PC-9 (cell line): ENCODE measurements at regions not wholly inside any gene's neighbourhood (a gene's known extent, or its start where the extent isn't known, plus 50 kb on each side); places are given as distances from the start of the nearest gene placed in this dataset.

Source experiments
- BruUV-seq: library from RNA; stranded (reverse); fragments of 400-500 nt; replicated peaks from 2 replicates; lab custom pipeline; 2021; lab: Mats Ljungman, UMichigan
- CTCF ChIA-PET: fragments of 300-600 bp; sonication (Branson Sonifier 250); formaldehyde crosslinking; loops from one replicate; lab custom pipeline; 2022; ENCODE audit warnings: antibody characterized with exemption; lab: Charles Lee
- POLR2A ChIA-PET: fragments of 300-600 bp; sonication (Branson Sonifier 250); formaldehyde crosslinking; loops from one replicate; lab custom pipeline; 2022; ENCODE audit warnings: antibody characterized with exemption; ENCODE audit not compliant: unreplicated experiment; lab: Charles Lee
- DNase-seq, 2 experiments: peaks; one replicate each; pipeline versions ENCODE4 v3.0.0 to v3.0.0-alpha.2; 2015 to 2022; ENCODE audit warnings: mixed read lengths in 1 of 2
- H2AFZ ChIP-seq: fragments of 200-600 bp; sonication (generic); 2 replicates; pipeline ENCODE4 v1.8.1; 2017; ENCODE audit warnings: antibody characterized with exemption
- H3F3A ChIP-seq: fragments of 200-600 bp; sonication (generic); 2 replicates; pipeline ENCODE4 v1.8.1; 2017; ENCODE audit warnings: antibody characterized with exemption, mild to moderate bottlenecking, low read depth; ENCODE audit not compliant: insufficient read depth
- H3K27ac ChIP-seq: fragments of 200-600 bp; sonication (generic); 2 replicates; pipeline ENCODE4 v1.6.1; 2016; ENCODE audit warnings: mixed run types
- H3K27me3 ChIP-seq: fragments of 200-600 bp; sonication (generic); 2 replicates; pipeline ENCODE4 v1.6.1; 2016; ENCODE audit warnings: low read depth, mixed run types; ENCODE audit not compliant: insufficient read depth
- H3K36me3 ChIP-seq: fragments of 200-600 bp; sonication (generic); 2 replicates; pipeline ENCODE4 v1.6.1; 2016; ENCODE audit warnings: low read depth, mixed run types
- H3K4me1 ChIP-seq: fragments of 200-600 bp; sonication (generic); replicated peaks from 2 replicates; pipeline ENCODE4 v1.6.1; 2016; ENCODE audit warnings: mixed run types; ENCODE audit not compliant: insufficient read depth
- H3K4me2 ChIP-seq: fragments of 200-600 bp; sonication (generic); 2 replicates; pipeline ENCODE4 v1.6.1; 2017; ENCODE audit warnings: mixed run types
- H3K4me3 ChIP-seq: fragments of 200-600 bp; sonication (generic); 2 replicates; pipeline ENCODE4 v1.6.1; 2016; ENCODE audit warnings: mixed run types
- H3K79me2 ChIP-seq: fragments of 200-600 bp; sonication (generic); 2 replicates; pipeline ENCODE4 v1.6.1; 2017; ENCODE audit warnings: low read depth, mixed run types
- H3K9me2 ChIP-seq: fragments of 200-600 bp; sonication (generic); 2 replicates; pipeline ENCODE4 v1.8.1; 2017; ENCODE audit warnings: mild to moderate bottlenecking; ENCODE audit not compliant: insufficient read depth
- H3K9me3 ChIP-seq: fragments of 200-600 bp; sonication (generic); 2 replicates; pipeline ENCODE4 v1.8.1; 2016; ENCODE audit warnings: low read depth; ENCODE audit not compliant: insufficient read depth
- H4K20me1 ChIP-seq: fragments of 200-600 bp; sonication (generic); 2 replicates; pipeline ENCODE4 v1.8.1; 2017; ENCODE audit not compliant: insufficient read depth
- CTCF ChIP-seq: fragments of 200-600 bp; sonication (generic); conservative IDR thresholded peaks from 2 replicates; pipeline ENCODE4 v1.6.1; 2017; ENCODE audit warnings: mixed run types, antibody characterized with exemption, mild to moderate bottlenecking, moderate library complexity
- EZH2 ChIP-seq: fragments of 200-600 bp; sonication (generic); IDR thresholded peaks from 2 replicates; pipeline ENCODE4 v1.8.0; 2017; ENCODE audit warnings: antibody characterized with exemption, low read depth
- intact Hi-C: fragments of 100-400 bp; cut with micrococcal nuclease; formaldehyde crosslinking; loops from one replicate; pipeline ENCODE4 v1.10.0; 2022; ENCODE audit not compliant: unreplicated experiment

GRCh38 chr17:62882878-62883277 lies 74.8 kb upstream of the MARCHF10 start:
- Histone ChIP-seq H3K4me3 (no peak overlapping the region), H2AFZ (no peak overlapping the region), H3K27me3 (no peaks in the 10 kb centered on the region), H3K79me2 (no peaks in the 10 kb centered on the region), H3F3A (peaks cover 6% of the 10 kb centered on the region; the same call in 1 of the 2 replicates), H4K20me1 (no peaks in the 10 kb centered on the region), H3K4me2 (no peak overlapping the region), H3K9me3 (0 out of 2 replicates have a peak, but pooled peaks cover 3% of the 10 kb centered on the region), H3K27ac (no peak overlapping the region), H3K36me3 (no peaks in the 10 kb centered on the region), H3K9me2 (no peaks in the 10 kb centered on the region), H3K4me1 (peaks cover 9% of the 10 kb centered on the region)
- intact Hi-C loops: no loop called here
- no TSS peak for BruUV-seq
- DNase-seq: no peak
- TF ChIP-seq CTCF: no peak
- TF ChIP-seq EZH2: no peak
- ChIA-PET CTCF (no interaction called here), POLR2A (no interaction called here)

- Histone ChIP-seq H3K4me2 (no peak overlapping the region), H3K27ac (no peak overlapping the region), H3K79me2 (no peaks in the 10 kb centered on the region), H3K4me1 (peaks cover 10% of the 10 kb centered on the region), H3K4me3 (no peak overlapping the region), H3K9me3 (0 out of 2 replicates have a peak, but pooled peaks cover 3% of the 10 kb centered on the region), H3F3A (peaks cover 7% of the 10 kb centered on the region), H2AFZ (no peak overlapping the region), H3K27me3 (no peaks in the 10 kb centered on the region), H3K9me2 (no peaks in the 10 kb centered on the region), H4K20me1 (no peaks in the 10 kb centered on the region), H3K36me3 (no peaks in the 10 kb centered on the region)
- intact Hi-C loops: no loop called here
- no peak for DNase-seq
- ChIA-PET CTCF (no interaction called here), POLR2A (no interaction called here)
- BruUV-seq: no TSS peak
- TF ChIP-seq EZH2 (no peak), CTCF (no peak)
Observed at GRCh38 chr17:62882284-62882683, 74.2 kb upstream of the MARCHF10 start.

- H3K36me3 ChIP-seq: no peaks in the 10 kb centered on the region
- DNase-seq: no peak
- no peaks in the 10 kb centered on the region for H3K79me2 ChIP-seq
- no peak overlapping the region for H3K27ac ChIP-seq
- CTCF ChIA-PET: no interaction called here
- H3K4me1 ChIP-seq: peaks cover 32% of the 10 kb centered on the region
- intact Hi-C loops: no loop called here
- no peaks in the 10 kb centered on the region for H4K20me1 ChIP-seq
- H3K9me2 ChIP-seq: no peaks in the 10 kb centered on the region
- BruUV-seq: no TSS peak
- no peak overlapping the region for H3K4me3 ChIP-seq
- peaks cover 24% of the 10 kb centered on the region for H3F3A ChIP-seq
- 0 out of 2 replicates have a peak, but pooled peaks cover 3% of the 10 kb centered on the region for H3K9me3 ChIP-seq
- H3K4me2 ChIP-seq: no peak overlapping the region
- POLR2A ChIA-PET: no interaction called here
- no peaks in the 10 kb centered on the region for H3K27me3 ChIP-seq
- TF ChIP-seq EZH2 (no peak), CTCF (no peak)
- no peak overlapping the region for H2AFZ ChIP-seq
Observed at GRCh38 chr17:62880120-62880519, 72.0 kb upstream of the MARCHF10 start.
